ENCODE measurements at regions not wholly inside any gene's neighbourhood (a gene's known extent, or its start where the extent isn't known, plus 50 kb on each side); places are given as distances from the start of the nearest gene placed in this dataset.

- DNase-seq = no peak
- POLR2A ChIA-PET = no interaction called here
- CTCF ChIA-PET = no interaction called here
These were observed 95.4 kb downstream of the RAB18 start for GRCh38 chr10:27599546-27599945.

GRCh38 chr10:27600930-27601329 is 96.8 kb downstream of the RAB18 start:
- CTCF ChIA-PET = no interaction called here

More at GRCh38 chr10:27599546-27599945, 95.4 kb downstream of the RAB18 start:
- no peaks in the 10 kb centered on the region for H3K4me1 Mint-ChIP-seq
- no peaks in the 10 kb centered on the region for H3K9me3 Mint-ChIP-seq
- no peak overlapping the region for H3K4me3 Mint-ChIP-seq
- H3K27ac Mint-ChIP-seq = no peak overlapping the region
- H3K27me3 Mint-ChIP-seq = peaks cover 3% of the 10 kb centered on the region
- H3K36me3 Mint-ChIP-seq (ENCODE audit: low read depth) = no peaks in the 10 kb centered on the region

GRCh38 chr10:27601503-27601902 is 97.4 kb downstream of the RAB18 start:
- Mint-ChIP-seq H3K27me3 (peaks cover 1% of the 10 kb centered on the region), H3K9me3 (no peaks in the 10 kb centered on the region), H3K4me1 (no peaks in the 10 kb centered on the region), H3K4me3 (no peak overlapping the region), H3K36me3 (ENCODE audit: low read depth) (no peaks in the 10 kb centered on the region), H3K27ac (no peak overlapping the region)
- POLR2A ChIA-PET = no interaction called here
- no peak for DNase-seq
- CTCF ChIA-PET = no interaction called here

More at GRCh38 chr10:27600930-27601329, 96.8 kb downstream of the RAB18 start:
- DNase-seq = no peak
- no peak overlapping the region for H3K27ac Mint-ChIP-seq
- no peaks in the 10 kb centered on the region for H3K9me3 Mint-ChIP-seq
- no peak overlapping the region for H3K4me3 Mint-ChIP-seq
- POLR2A ChIA-PET = no interaction called here
- H3K36me3 Mint-ChIP-seq (ENCODE audit: low read depth) = no peaks in the 10 kb centered on the region
- peaks cover 3% of the 10 kb centered on the region for H3K27me3 Mint-ChIP-seq
- H3K4me1 Mint-ChIP-seq = no peaks in the 10 kb centered on the region

- CTCF ChIA-PET = no interaction called here
- POLR2A ChIA-PET = no interaction called here
- Mint-ChIP-seq H3K36me3 (ENCODE audit: low read depth) (no peaks in the 10 kb centered on the region), H3K9me3 (no peaks in the 10 kb centered on the region), H3K4me3 (no peak overlapping the region), H3K27ac (no peak overlapping the region), H3K4me1 (no peaks in the 10 kb centered on the region), H3K27me3 (peaks cover 1% of the 10 kb centered on the region)
- no peak for DNase-seq
These were observed 97.9 kb downstream of the RAB18 start for GRCh38 chr10:27601946-27602538.

- peaks cover under 1% of the 10 kb centered on the region for H3K4me1 Mint-ChIP-seq
- ChIA-PET POLR2A (no interaction called here), CTCF (no interaction called here)
- H3K27ac Mint-ChIP-seq = no peak overlapping the region
- peaks cover 1% of the 10 kb centered on the region for H3K27me3 Mint-ChIP-seq
- no peaks in the 10 kb centered on the region for H3K9me3 Mint-ChIP-seq
- H3K4me3 Mint-ChIP-seq = no peak overlapping the region
- no peaks in the 10 kb centered on the region for H3K36me3 Mint-ChIP-seq (ENCODE audit: low read depth)
- DNase-seq = no peak
These were observed 99.0 kb downstream of the RAB18 start for GRCh38 chr10:27603104-27603503.

GRCh38 chr10:27605318-27605717 is 101.2 kb downstream of the RAB18 start:
- no peak for DNase-seq
- H3K27me3 Mint-ChIP-seq = peaks cover 1% of the 10 kb centered on the region
- H3K9me3 Mint-ChIP-seq = no peaks in the 10 kb centered on the region
- H3K27ac Mint-ChIP-seq = no peak overlapping the region
- peaks cover 2% of the 10 kb centered on the region for H3K4me1 Mint-ChIP-seq
- no peak overlapping the region for H3K4me3 Mint-ChIP-seq
- POLR2A ChIA-PET = no interaction called here
- H3K36me3 Mint-ChIP-seq (ENCODE audit: low read depth) = no peaks in the 10 kb centered on the region
- CTCF ChIA-PET = interaction anchor here (0.7 kb wide), 1 partner anchor 646 kb away, joined by 5 read pairs; no protein-coding TSS in a partner anchor

GRCh38 chr10:27607591-27607990 is 103.5 kb downstream of the RAB18 start:
- no peaks in the 10 kb centered on the region for H3K36me3 Mint-ChIP-seq (ENCODE audit: low read depth)
- DNase-seq = no peak
- CTCF ChIA-PET = interaction anchor here (0.7 kb wide), 1 partner anchor 717 kb away, joined by 3 read pairs; no protein-coding TSS in a partner anchor
- peaks cover 2% of the 10 kb centered on the region for H3K4me1 Mint-ChIP-seq
- no peaks in the 10 kb centered on the region for H3K9me3 Mint-ChIP-seq
- H3K27ac Mint-ChIP-seq = no peak overlapping the region
- peaks cover 1% of the 10 kb centered on the region for H3K27me3 Mint-ChIP-seq
- H3K4me3 Mint-ChIP-seq = no peak overlapping the region
- POLR2A ChIA-PET = no interaction called here

GRCh38 chr10:27611236-27611635 is 107.1 kb downstream of the RAB18 start:
- no peaks in the 10 kb centered on the region for H3K27me3 Mint-ChIP-seq
- H3K9me3 Mint-ChIP-seq = no peaks in the 10 kb centered on the region
- peaks cover 2% of the 10 kb centered on the region for H3K4me1 Mint-ChIP-seq
- ChIA-PET POLR2A (no interaction called here), CTCF (no interaction called here)
- no peak for DNase-seq
- H3K36me3 Mint-ChIP-seq (ENCODE audit: low read depth) = no peaks in the 10 kb centered on the region
- no peak overlapping the region for H3K4me3 Mint-ChIP-seq
- H3K27ac Mint-ChIP-seq = no peak overlapping the region

GRCh38 chr10:27611744-27612550 is 107.8 kb downstream of the RAB18 start:
- Mint-ChIP-seq H3K4me1 (peaks cover 2% of the 10 kb centered on the region), H3K9me3 (no peaks in the 10 kb centered on the region), H3K4me3 (no peak overlapping the region), H3K36me3 (ENCODE audit: low read depth) (no peaks in the 10 kb centered on the region), H3K27ac (no peak overlapping the region), H3K27me3 (no peaks in the 10 kb centered on the region)
- no peak for DNase-seq
- ChIA-PET CTCF (no interaction called here), POLR2A (no interaction called here)

GRCh38 chr10:27612551-27613035 is 108.5 kb downstream of the RAB18 start:
- Mint-ChIP-seq H3K27me3 (peaks cover 1% of the 10 kb centered on the region), H3K36me3 (ENCODE audit: low read depth) (no peaks in the 10 kb centered on the region), H3K27ac (no peak overlapping the region), H3K4me3 (no peak overlapping the region), H3K4me1 (peaks cover 2% of the 10 kb centered on the region), H3K9me3 (no peaks in the 10 kb centered on the region)
- DNase-seq = no peak
- POLR2A ChIA-PET = no interaction called here
- CTCF ChIA-PET = no interaction called here

- H3K4me1 Mint-ChIP-seq = no peaks in the 10 kb centered on the region
- CTCF ChIA-PET = no interaction called here
- no peak for DNase-seq
- no peaks in the 10 kb centered on the region for H3K36me3 Mint-ChIP-seq (ENCODE audit: low read depth)
- POLR2A ChIA-PET = no interaction called here
- H3K27me3 Mint-ChIP-seq = peaks cover 4% of the 10 kb centered on the region
- no peak overlapping the region for H3K27ac Mint-ChIP-seq
- no peak overlapping the region for H3K4me3 Mint-ChIP-seq
- no peaks in the 10 kb centered on the region for H3K9me3 Mint-ChIP-seq
These were observed 110.7 kb downstream of the RAB18 start for GRCh38 chr10:27614776-27615175.

- Mint-ChIP-seq H3K4me3 (no peak overlapping the region), H3K4me1 (no peaks in the 10 kb centered on the region), H3K27me3 (peaks cover 6% of the 10 kb centered on the region), H3K9me3 (no peaks in the 10 kb centered on the region), H3K36me3 (ENCODE audit: low read depth) (no peaks in the 10 kb centered on the region), H3K27ac (no peak overlapping the region)
- no peak for DNase-seq
- POLR2A ChIA-PET = no interaction called here
- CTCF ChIA-PET = interaction anchor here (0.6 kb wide), 1 partner anchor 58 kb away, joined by 3 read pairs; no protein-coding TSS in a partner anchor
These were observed 114.0 kb downstream of the RAB18 start for GRCh38 chr10:27618036-27618615.

- POLR2A ChIA-PET = no interaction called here
- H3K9me3 Mint-ChIP-seq = no peaks in the 10 kb centered on the region
- H3K36me3 Mint-ChIP-seq (ENCODE audit: low read depth) = no peaks in the 10 kb centered on the region
- CTCF ChIA-PET = no interaction called here
- H3K27me3 Mint-ChIP-seq = peaks cover 10% of the 10 kb centered on the region
- no peak overlapping the region for H3K4me3 Mint-ChIP-seq
- DNase-seq = no peak
- H3K4me1 Mint-ChIP-seq = no peaks in the 10 kb centered on the region
- no peak overlapping the region for H3K27ac Mint-ChIP-seq
These were observed 114.8 kb downstream of the RAB18 start for GRCh38 chr10:27618906-27619305.
